Activated CD4-positive, alpha-beta T cell treated with anti-CD3 and anti-CD28 coated beads, Interleukin-10, Interleukin-2, amounts not matched to agents 100 ng/mL and 50 ng/mL, durations not matched to agents 16 hours and 8 hours (primary cell): ENCODE measurements at regions not wholly inside any gene's neighbourhood (a gene's known extent, or its start where the extent isn't known, plus 50 kb on each side); places are given as distances from the start of the nearest gene placed in this dataset.

Experiments
- DNase-seq: peaks from one replicate; pipeline ENCODE4 v3.0.0-alpha.2; 2020

GRCh38 chr14:48970943-48971342 is 615.2 kb downstream of the RPS29 start:
- DNase-seq: no peak

- no peak for DNase-seq
Observed at GRCh38 chr14:48967419-48967818, 618.8 kb downstream of the RPS29 start.

GRCh38 chr14:48963231-48963790 is 622.9 kb downstream of the RPS29 start:
- DNase-seq: no peak

GRCh38 chr14:48957486-48957885 is 628.7 kb downstream of the RPS29 start:
- DNase-seq: no peak

GRCh38 chr14:48955857-48956256 is 630.3 kb downstream of the RPS29 start:
- DNase-seq: no peak

GRCh38 chr14:48954446-48954845 is 631.7 kb downstream of the RPS29 start:
- DNase-seq: no peak

- DNase-seq: no peak
Observed at GRCh38 chr14:48944809-48945208, 641.4 kb downstream of the RPS29 start.

GRCh38 chr14:48943913-48944312 is 642.3 kb downstream of the RPS29 start:
- DNase-seq: no peak

GRCh38 chr14:48937541-48938195 is 648.5 kb downstream of the RPS29 start:
- no peak for DNase-seq

- no peak for DNase-seq
Observed at GRCh38 chr14:48936849-48937248, 649.3 kb downstream of the RPS29 start.

GRCh38 chr14:48936362-48936761 is 649.8 kb downstream of the RPS29 start:
- DNase-seq: no peak

GRCh38 chr14:48925184-48925583 is 661.0 kb downstream of the RPS29 start:
- DNase-seq: no peak

GRCh38 chr14:48914921-48915320 is 671.3 kb downstream of the RPS29 start:
- DNase-seq: no peak

GRCh38 chr14:48914382-48914781 is 671.8 kb downstream of the RPS29 start:
- no peak for DNase-seq

- no peak for DNase-seq
Observed at GRCh38 chr14:48900565-48900964, 685.6 kb downstream of the RPS29 start.

GRCh38 chr14:48890333-48890732 is 695.8 kb downstream of the RPS29 start:
- no peak for DNase-seq

- DNase-seq: no peak
Observed at GRCh38 chr14:48876806-48877340, 709.3 kb downstream of the RPS29 start.

- DNase-seq: no peak
Observed at GRCh38 chr14:48874711-48875110, 711.5 kb downstream of the RPS29 start.

- DNase-seq: no peak
Observed at GRCh38 chr14:48857366-48857765, 728.8 kb downstream of the RPS29 start.

- DNase-seq: no peak
Observed at GRCh38 chr14:48853159-48853558, 733.0 kb downstream of the RPS29 start.

GRCh38 chr14:48849741-48850322 is 736.3 kb downstream of the RPS29 start:
- no peak for DNase-seq

- no peak for DNase-seq
Observed at GRCh38 chr14:48842785-48843184, 743.4 kb downstream of the RPS29 start.

GRCh38 chr14:48826058-48826457 is 760.1 kb downstream of the RPS29 start:
- DNase-seq: no peak

GRCh38 chr14:48814562-48814961 is 771.6 kb downstream of the RPS29 start:
- no peak for DNase-seq
